H1 (cell line): ENCODE measurements at regions not wholly inside any gene's neighbourhood (a gene's known extent, or its start where the extent isn't known, plus 50 kb on each side); places are given as distances from the start of the nearest gene placed in this dataset.

Experiments used
- CTCF ChIA-PET: fragments of 300-600 bp; sonication (Branson Sonifier 250); formaldehyde crosslinking; loops from one replicate; lab custom pipeline; 2021; ENCODE audit not compliant: partially characterized antibody; lab: Charles Lee
- POLR2A ChIA-PET: fragments of 300-600 bp; sonication (Branson Sonifier 250); formaldehyde crosslinking; loops from one replicate; lab custom pipeline; 2021; ENCODE audit warnings: inconsistent platforms; ENCODE audit not compliant: partially characterized antibody; lab: Charles Lee
- DNase-seq, 2 experiments: peaks; one replicate each; pipeline versions ENCODE4 v3.0.0 to v3.0.0-alpha.2; 2010 to 2022; ENCODE audit warnings: low spot score in 2 of 2, low read depth in 1 of 2, mixed read lengths in 1 of 2
- FAIRE-seq: peaks from 2 replicates; lab custom pipeline; 2011; peaks lifted over from hg19 to GRCh38; lab: Jason Lieb, UNC
- H2AFZ ChIP-seq: 2 replicates; pipeline ENCODE4 v1.8.1; 2012; ENCODE audit warnings: low read length, inconsistent platforms
- H2AK5ac ChIP-seq: 2 replicates; pipeline ENCODE4 v1.6.1; 2013; ENCODE audit warnings: low read depth, low read length
- H2BK120ac ChIP-seq: replicated peaks from 2 replicates; pipeline ENCODE3; 2013; ENCODE audit warnings: low read depth, low read length, inconsistent platforms
- H2BK12ac ChIP-seq: 2 replicates; pipeline ENCODE4 v1.6.1; 2013; ENCODE audit warnings: low read depth, low read length
- H2BK15ac ChIP-seq: 2 replicates; pipeline ENCODE4 v1.6.1; 2013; ENCODE audit warnings: low read length
- H2BK20ac ChIP-seq: 2 replicates; pipeline ENCODE4 v1.6.1; 2013; ENCODE audit warnings: low read length
- H2BK5ac ChIP-seq: 2 replicates; pipeline ENCODE4 v1.6.1; 2013; ENCODE audit warnings: low read depth, low read length
- H3K14ac ChIP-seq: 2 replicates; pipeline ENCODE4 v1.6.1; 2013; ENCODE audit warnings: inconsistent platforms; ENCODE audit not compliant: insufficient read length
- H3K18ac ChIP-seq: 2 replicates; pipeline ENCODE4 v1.6.1; 2013; ENCODE audit warnings: low read length; ENCODE audit errors: extremely low read depth
- H3K23ac ChIP-seq: 2 replicates; pipeline ENCODE4 v1.6.1; 2013; ENCODE audit warnings: inconsistent platforms; ENCODE audit not compliant: insufficient read length
- H3K23me2 ChIP-seq: 2 replicates; pipeline ENCODE4 v1.6.1; 2013; ENCODE audit warnings: low read depth, low read length
- H3K27ac ChIP-seq: 2 replicates; pipeline ENCODE4 v1.6.1; 2011; ENCODE audit warnings: low read depth, low read length, inconsistent platforms
- H3K27me3 ChIP-seq, 4 experiments: replicated peaks in 1 of 4; 1 replicate in 1 of 4; 2 replicates in 3 of 4; pipeline versions ENCODE4 v1.6.1 to v1.8.1; 2011 to 2013; ENCODE audit warnings: low read length in 3 of 4, mild to moderate bottlenecking in 3 of 4, inconsistent platforms in 2 of 4, mixed read lengths in 2 of 4, moderate library complexity in 1 of 4; ENCODE audit not compliant: control insufficient read depth in 3 of 4, insufficient read depth in 3 of 4; ENCODE audit errors: extremely low read depth in 1 of 4
- H3K36me3 ChIP-seq, 4 experiments: 2 replicates each; pipeline versions ENCODE4 v1.6.1 to v1.8.1; 2011 to 2013; ENCODE audit warnings: mild to moderate bottlenecking in 4 of 4, low read length in 3 of 4, moderate library complexity in 2 of 4, control low read depth in 1 of 4, inconsistent platforms in 1 of 4; ENCODE audit not compliant: insufficient read depth in 4 of 4, control insufficient read depth in 2 of 4
- H3K4ac ChIP-seq: replicated peaks from 2 replicates; pipeline ENCODE3; 2013; ENCODE audit warnings: low read length, low read depth, mixed read lengths, inconsistent platforms; ENCODE audit not compliant: insufficient read length
- H3K4me1 ChIP-seq, 4 experiments: replicated peaks in 1 of 4; 1 replicate in 1 of 4; 2 replicates in 3 of 4; pipeline versions ENCODE4 v1.6.1 to v1.8.1; 2011 to 2013; ENCODE audit warnings: low read length in 3 of 4, inconsistent platforms in 2 of 4, mixed read lengths in 1 of 4; ENCODE audit not compliant: insufficient read depth in 4 of 4, control insufficient read depth in 3 of 4
- H3K4me2 ChIP-seq, 2 experiments: 2 replicates each; pipeline versions ENCODE4 v1.6.1 to v1.8.1; 2011 to 2013; ENCODE audit warnings: low read depth in 2 of 2, low read length in 2 of 2, control low read depth in 1 of 2, inconsistent platforms in 1 of 2, mild to moderate bottlenecking in 1 of 2; ENCODE audit not compliant: insufficient read depth in 1 of 2
- H3K4me3 ChIP-seq, 4 experiments: fragments of 200-600, 300-600 bp in 1 of 4; sonication (generic), shearing (Covaris generic), sonication (Bioruptor Twin) in 1 of 4; 2 replicates each; pipeline versions ENCODE4 v1.5.1 to v1.8.1; 2011 to 2016; ENCODE audit warnings: low read length in 4 of 4, low read depth in 3 of 4, control low read depth in 2 of 4, inconsistent platforms in 2 of 4, mild to moderate bottlenecking in 2 of 4, mixed read lengths in 1 of 4, moderate library complexity in 1 of 4; ENCODE audit not compliant: insufficient read depth in 2 of 4; ENCODE audit errors: extremely low read depth in 1 of 4
- H3K56ac ChIP-seq: replicated peaks from 2 replicates; pipeline ENCODE3; 2013; ENCODE audit warnings: low read depth, mild to moderate bottlenecking, mixed read lengths, low read length, inconsistent platforms; ENCODE audit not compliant: insufficient read length
- H3K79me1 ChIP-seq: 2 replicates; pipeline ENCODE4 v1.6.1; 2013; ENCODE audit warnings: low read depth, low read length, control low read depth
- H3K79me2 ChIP-seq, 2 experiments: 2 replicates each; pipeline versions ENCODE4 v1.6.1 to v1.8.1; 2012 to 2013; ENCODE audit warnings: low read length in 2 of 2, mild to moderate bottlenecking in 2 of 2, inconsistent platforms in 1 of 2; ENCODE audit not compliant: insufficient read depth in 2 of 2, control insufficient read depth in 1 of 2
- H3K9ac ChIP-seq, 4 experiments: replicated peaks in 1 of 4; 1 replicate in 1 of 4; 2 replicates in 3 of 4; pipeline versions ENCODE4 v1.6.1 to v1.8.1; 2011 to 2013; ENCODE audit warnings: low read depth in 3 of 4, low read length in 3 of 4, control low read depth in 2 of 4, mild to moderate bottlenecking in 2 of 4, moderate library complexity in 2 of 4, inconsistent platforms in 1 of 4; ENCODE audit errors: extremely low read depth in 1 of 4
- H3K9me3 ChIP-seq, 2 experiments: 2 replicates each; pipeline versions ENCODE4 v1.6.1 to v1.8.1; 2012 to 2013; ENCODE audit warnings: mild to moderate bottlenecking in 2 of 2, moderate library complexity in 2 of 2, control low read depth in 1 of 2, inconsistent platforms in 1 of 2, low read depth in 1 of 2, low read length in 1 of 2, mixed read lengths in 1 of 2; ENCODE audit not compliant: insufficient read depth in 2 of 2
- H4K20me1 ChIP-seq, 2 experiments: replicated peaks in 1 of 2; 2 replicates each; pipeline versions ENCODE3 to v1.8.1; 2011 to 2013; ENCODE audit warnings: inconsistent platforms in 2 of 2, low read length in 2 of 2, mild to moderate bottlenecking in 1 of 2; ENCODE audit not compliant: insufficient read depth in 2 of 2, control insufficient read depth in 1 of 2
- H4K5ac ChIP-seq: 2 replicates; pipeline ENCODE4 v1.6.1; 2013; ENCODE audit warnings: low read length, low read depth, mixed read lengths, inconsistent platforms; ENCODE audit not compliant: insufficient read length
- H4K8ac ChIP-seq: 2 replicates; pipeline ENCODE4 v1.8.0; 2013; ENCODE audit warnings: mild to moderate bottlenecking, moderate library complexity, low read length, inconsistent platforms; ENCODE audit not compliant: insufficient read depth; ENCODE audit errors: extremely low read depth
- H4K91ac ChIP-seq: replicated peaks from 2 replicates; pipeline ENCODE3; 2013; ENCODE audit warnings: low read length, mixed read lengths, inconsistent platforms; ENCODE audit not compliant: insufficient read length
- ASH2L ChIP-seq: fragments of 200-600, 300-600 bp; sonication (generic); IDR thresholded peaks from one replicate; pipeline ENCODE4 v1.7.1; 2017; ENCODE audit warnings: low read length
- BACH1 ChIP-seq: IDR thresholded peaks from 2 replicates; pipeline ENCODE4 v1.6.1; 2012; ENCODE audit warnings: low read length, improper control_type of control experiment
- CEBPB ChIP-seq: IDR thresholded peaks from 2 replicates; pipeline ENCODE4 v1.6.1; 2012; ENCODE audit warnings: low read depth, low read length
- GTF2F1 ChIP-seq: IDR thresholded peaks from 2 replicates; pipeline ENCODE4 v1.6.1; 2012; ENCODE audit warnings: low read depth, low read length, improper control_type of control experiment, borderline replicate concordance
- JUND ChIP-seq: IDR thresholded peaks from 2 replicates; pipeline ENCODE4 v1.6.1; 2011; ENCODE audit warnings: mild to moderate bottlenecking, improper control_type of control experiment, low read length
- POLR2A ChIP-seq, 2 experiments: IDR thresholded peaks; 1 replicate in 1 of 2; 2 replicates in 1 of 2; pipeline ENCODE4 v1.6.1; 2011; ENCODE audit warnings: low read depth in 2 of 2, low read length in 2 of 2, mild to moderate bottlenecking in 2 of 2; ENCODE audit errors: control extremely low read depth in 1 of 2
- POU5F1 ChIP-seq: IDR thresholded peaks from 2 replicates; pipeline ENCODE4 v1.6.1; 2011; ENCODE audit warnings: low read depth, mild to moderate bottlenecking, low read length, moderate library complexity
- SP2 ChIP-seq: IDR thresholded peaks from 2 replicates; pipeline ENCODE4 v1.6.1; 2012; ENCODE audit warnings: mild to moderate bottlenecking, low read length, inconsistent platforms
- SRF ChIP-seq: IDR thresholded peaks from 2 replicates; pipeline ENCODE4 v1.6.1; 2011; ENCODE audit warnings: mild to moderate bottlenecking, low read depth, low read length, moderate library complexity
- WGBS, 2 experiments: shearing (Covaris generic) in 1 of 2; methylation state at CpG; one replicate each; pipeline versions ENCODE4 v1.1.6 to v1.1.7; 2013 to 2015; ENCODE audit warnings: low lambda C conversion rate in 2 of 2, mixed read lengths in 2 of 2, inconsistent platforms in 1 of 2, low coverage in 1 of 2, missing lambda C conversion rate in 1 of 2; ENCODE audit not compliant: insufficient replicate concordance in 2 of 2, insufficient coverage in 1 of 2, insufficient read length in 1 of 2; ENCODE audit errors: extremely low coverage in 1 of 2, missing lambda C conversion rate in 1 of 2; 5-methylcytosine and 5-hydroxymethylcytosine counted together
- TF ChIP-seq, protein P1 (sequence below), 3 experiments: IDR thresholded peaks; 1 replicate in 2 of 3; 2 replicates in 1 of 3; pipeline versions ENCODE4 v1.5.1 to v1.6.1; 2011; ENCODE audit warnings: low read length in 3 of 3, mild to moderate bottlenecking in 3 of 3, inconsistent platforms in 2 of 3, low read depth in 1 of 3, moderate library complexity in 1 of 3; ENCODE audit not compliant: insufficient read depth in 1 of 3; ENCODE audit errors: control extremely low read depth in 1 of 3

DNA sequence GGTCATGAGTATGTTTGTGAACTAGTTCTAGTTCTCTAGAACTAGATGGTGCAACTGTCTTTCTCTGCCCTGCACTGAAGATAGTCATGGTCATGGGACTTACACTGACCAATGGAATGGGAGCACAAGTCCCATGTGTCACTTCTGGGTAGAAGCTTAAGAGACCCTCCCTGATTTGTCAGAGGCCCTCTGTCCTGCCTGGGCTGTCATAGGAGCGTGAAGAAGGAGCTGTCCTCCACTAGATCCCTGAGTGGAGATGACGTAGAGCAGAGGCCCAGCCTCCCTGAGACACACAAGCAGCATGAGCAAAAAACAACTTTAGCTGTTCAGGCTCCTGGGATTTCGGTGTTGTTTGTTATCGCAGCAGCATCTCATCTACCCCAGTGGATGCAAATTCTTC is 514.5 kb downstream of the PREX1 start:
- TF ChIP-seq POLR2A (IDR thresholded peaks at IDR 0.05; ENCODE audit: control extremely low read depth in 1 of 2, low read depth in 2 of 2, low read length in 2 of 2) (no peak), SRF (no peak), SP2 (no peak), JUND (no peak), POU5F1 (no peak), GTF2F1 (no peak), CEBPB (no peak), BACH1 (no peak), ASH2L (no peak)
- TF ChIP-seq, protein P1, sequence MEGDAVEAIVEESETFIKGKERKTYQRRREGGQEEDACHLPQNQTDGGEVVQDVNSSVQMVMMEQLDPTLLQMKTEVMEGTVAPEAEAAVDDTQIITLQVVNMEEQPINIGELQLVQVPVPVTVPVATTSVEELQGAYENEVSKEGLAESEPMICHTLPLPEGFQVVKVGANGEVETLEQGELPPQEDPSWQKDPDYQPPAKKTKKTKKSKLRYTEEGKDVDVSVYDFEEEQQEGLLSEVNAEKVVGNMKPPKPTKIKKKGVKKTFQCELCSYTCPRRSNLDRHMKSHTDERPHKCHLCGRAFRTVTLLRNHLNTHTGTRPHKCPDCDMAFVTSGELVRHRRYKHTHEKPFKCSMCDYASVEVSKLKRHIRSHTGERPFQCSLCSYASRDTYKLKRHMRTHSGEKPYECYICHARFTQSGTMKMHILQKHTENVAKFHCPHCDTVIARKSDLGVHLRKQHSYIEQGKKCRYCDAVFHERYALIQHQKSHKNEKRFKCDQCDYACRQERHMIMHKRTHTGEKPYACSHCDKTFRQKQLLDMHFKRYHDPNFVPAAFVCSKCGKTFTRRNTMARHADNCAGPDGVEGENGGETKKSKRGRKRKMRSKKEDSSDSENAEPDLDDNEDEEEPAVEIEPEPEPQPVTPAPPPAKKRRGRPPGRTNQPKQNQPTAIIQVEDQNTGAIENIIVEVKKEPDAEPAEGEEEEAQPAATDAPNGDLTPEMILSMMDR (IDR thresholded peaks at IDR 0.05; ENCODE audit: control extremely low read depth in 1 of 3, insufficient read depth in 1 of 3, low read depth in 1 of 3, low read length in 3 of 3): no peak
- Histone ChIP-seq H4K20me1 (no peaks in the 10 kb centered on the region), H2AFZ (no peak overlapping the region), H3K36me3 (no peaks in the 10 kb centered on the region), H2BK20ac (no peak overlapping the region), H3K23me2 (no peaks in the 10 kb centered on the region), H3K18ac (no peak overlapping the region), H3K27ac (no peak overlapping the region), H3K23ac (no peak overlapping the region), H2BK12ac (no peak overlapping the region; the same call in 1 of the 2 replicates), H3K56ac (no peak overlapping the region), H3K79me1 (no peaks in the 10 kb centered on the region; the same call in 1 of the 2 replicates), H4K5ac (no peak overlapping the region), H3K4ac (no peak overlapping the region), H3K27me3 (no peaks in the 10 kb centered on the region; a peak in 1 of 7 replicates), H3K9me3 (no peaks in the 10 kb centered on the region), H2AK5ac (peak overlapping the region; percentile 46; the same call in 1 of the 2 replicates), H3K14ac (no peak overlapping the region), H2BK5ac (no peak overlapping the region), H2BK120ac (peak overlapping the region; percentile 13), H3K4me1 (peaks cover 0 to 9% (median 4%) of the 10 kb centered on the region in 4 experiments; a peak in 4 of 7 replicates), H3K79me2 (no peaks in the 10 kb centered on the region), H3K4me3 (no peak overlapping the region), H3K4me2 (no peak overlapping the region), H2BK15ac (no peak overlapping the region), H4K8ac (no peak overlapping the region), H4K91ac (no peak overlapping the region), H3K9ac (no peak overlapping the region)
- no peak for FAIRE-seq
- ChIA-PET CTCF (interaction anchor here (0.6 to 1.9 kb wide), 2 partner anchors 83 to 307 kb away, joined by 3 to 7 read pairs; no protein-coding TSS in a partner anchor), POLR2A (no interaction called here)
- WGBS, 2 experiments: 92% methylated on average over 4 of the region's 4 CpGs; no CpG with 5 or more reads in 1 of the 2 experiments
- no peak for DNase-seq
